ENCODE measurements at regions not wholly inside any gene's neighbourhood (a gene's known extent, or its start where the extent isn't known, plus 50 kb on each side); places are given as distances from the start of the nearest gene placed in this dataset.

DNA sequence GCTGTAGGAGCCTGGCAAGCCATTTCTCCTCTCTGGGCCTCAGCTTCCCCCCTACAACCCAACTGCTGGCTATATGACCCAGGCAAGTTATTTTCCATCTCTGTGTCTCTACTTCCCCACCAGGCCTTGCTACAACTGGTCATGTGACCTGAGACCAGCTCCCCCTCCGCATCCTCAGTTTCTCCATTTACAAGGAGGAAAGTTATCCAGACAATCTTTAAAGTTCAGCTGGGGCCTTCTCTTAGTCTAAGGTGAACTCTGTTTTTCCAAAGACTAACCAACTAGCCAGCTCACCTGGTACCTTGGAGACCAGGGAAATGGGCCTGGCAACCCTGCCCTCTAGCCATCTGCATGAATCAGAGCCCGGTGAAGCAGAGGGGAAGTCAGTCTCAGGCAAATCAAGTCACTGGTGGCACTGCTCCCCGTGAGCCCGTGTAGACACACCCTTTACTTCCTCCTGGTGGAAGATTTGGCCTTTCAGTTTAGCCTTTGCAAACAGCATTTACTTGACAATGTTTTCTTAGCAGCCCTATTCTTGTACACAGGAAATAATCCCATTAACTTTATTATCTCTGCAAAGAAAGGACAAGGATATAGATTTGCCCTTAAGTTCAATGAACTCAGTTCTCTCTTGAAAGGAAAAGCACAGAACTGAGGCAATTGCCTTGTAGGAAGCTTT lies 157.7 kb downstream of the VEGFA start:
- no peak for TF ChIP-seq CTCF (IDR thresholded peaks at IDR 0.05)
- TF ChIP-seq POLR2A (IDR thresholded peaks at IDR 0.05) = no peak
- TF ChIP-seq EP300 (IDR thresholded peaks at IDR 0.05) = no peak
- TF ChIP-seq POLR2AphosphoS5 (IDR thresholded peaks at IDR 0.05) = no peak
